GM10847 (cell line): ENCODE measurements at regions not wholly inside any gene's neighbourhood (a gene's known extent, or its start where the extent isn't known, plus 50 kb on each side); places are given as distances from the start of the nearest gene placed in this dataset.

Experiments
- POLR2A ChIP-seq: IDR thresholded peaks from 2 replicates; pipeline ENCODE4 v1.6.1; 2011; ENCODE audit not compliant: insufficient read length; ENCODE audit errors: extremely low read depth

- no peak for TF ChIP-seq POLR2A
Measured at GRCh38 chr2:120923426-120923825, 187.8 kb downstream of the GLI2 start.

- no peak for TF ChIP-seq POLR2A
Measured at GRCh38 chr2:120924924-120925323, 189.3 kb downstream of the GLI2 start.

GRCh38 chr2:120926463-120927264, 191.0 kb downstream of the GLI2 start:
- no peak for TF ChIP-seq POLR2A

- no peak for TF ChIP-seq POLR2A
Measured at GRCh38 chr2:120927265-120927628, 191.6 kb downstream of the GLI2 start.

- no peak for TF ChIP-seq POLR2A
Measured at GRCh38 chr2:120929829-120930228, 194.2 kb downstream of the GLI2 start.

- TF ChIP-seq POLR2A: no peak
Measured at GRCh38 chr2:120930236-120930635, 194.6 kb downstream of the GLI2 start.

GRCh38 chr2:120930864-120931263, 195.2 kb downstream of the GLI2 start:
- TF ChIP-seq POLR2A: no peak

- no peak for TF ChIP-seq POLR2A
Measured at GRCh38 chr2:120932472-120932871, 196.8 kb downstream of the GLI2 start.

- no peak for TF ChIP-seq POLR2A
Measured at GRCh38 chr2:120932881-120933280, 197.2 kb downstream of the GLI2 start.

GRCh38 chr2:120933693-120934573, 198.3 kb downstream of the GLI2 start:
- no peak for TF ChIP-seq POLR2A

- TF ChIP-seq POLR2A: no peak
Measured at GRCh38 chr2:120934574-120935338, 199.1 kb downstream of the GLI2 start.

- TF ChIP-seq POLR2A: no peak
Measured at GRCh38 chr2:120935339-120936313, 200.0 kb downstream of the GLI2 start.

- no peak for TF ChIP-seq POLR2A
Measured at GRCh38 chr2:120936476-120937334, 201.0 kb downstream of the GLI2 start.

- no peak for TF ChIP-seq POLR2A
Measured at GRCh38 chr2:120937686-120938044, 202.0 kb downstream of the GLI2 start.
